Mesendoderm (in vitro differentiated cells): ENCODE measurements at regions not wholly inside any gene's neighbourhood (a gene's known extent, or its start where the extent isn't known, plus 50 kb on each side); places are given as distances from the start of the nearest gene placed in this dataset.

Experiments
- DNase-seq: peaks from one replicate; pipeline ENCODE4 v3.0.0; 2013
- H2AK5ac ChIP-seq: 2 replicates; pipeline ENCODE4 v1.6.1; 2013; ENCODE audit warnings: low read length, inconsistent platforms
- H2BK120ac ChIP-seq: 2 replicates; pipeline ENCODE4 v1.6.1; 2013; ENCODE audit warnings: low read depth, mild to moderate bottlenecking, low read length, moderate library complexity, mixed read lengths
- H2BK15ac ChIP-seq: replicated peaks from 2 replicates; pipeline ENCODE4 v1.6.1; 2013; ENCODE audit warnings: low read depth, mild to moderate bottlenecking, moderate library complexity
- H2BK5ac ChIP-seq: 2 replicates; pipeline ENCODE4 v1.6.1; 2013; ENCODE audit warnings: low read length, inconsistent platforms
- H3K18ac ChIP-seq: 2 replicates; pipeline ENCODE4 v1.6.1; 2013; ENCODE audit warnings: mild to moderate bottlenecking, low read length, mixed read lengths
- H3K23ac ChIP-seq: one replicate; pipeline ENCODE4 v1.6.1; 2013; ENCODE audit warnings: low read length
- H3K27ac ChIP-seq: 2 replicates; pipeline ENCODE4 v1.5.1; 2013; ENCODE audit warnings: low read depth, mild to moderate bottlenecking, inconsistent platforms, low read length, moderate library complexity
- H3K27me3 ChIP-seq: 2 replicates; pipeline ENCODE4 v1.6.1; 2013; ENCODE audit warnings: low read length, control low read depth, mild to moderate bottlenecking, inconsistent platforms; ENCODE audit not compliant: insufficient read depth, poor library complexity
- H3K36me3 ChIP-seq: 2 replicates; pipeline ENCODE4 v1.6.1; 2013; ENCODE audit warnings: low read length, inconsistent platforms; ENCODE audit not compliant: control insufficient read depth, insufficient read depth
- H3K4ac ChIP-seq: one replicate; pipeline ENCODE4 v1.6.1; 2013; ENCODE audit warnings: low read depth, mild to moderate bottlenecking, low read length, moderate library complexity
- H3K4me1 ChIP-seq: 2 replicates; pipeline ENCODE4 v1.6.1; 2013; ENCODE audit warnings: low read depth, low read length, inconsistent platforms; ENCODE audit not compliant: control insufficient read depth
- H3K4me2 ChIP-seq: 2 replicates; pipeline ENCODE4 v1.6.1; 2013; ENCODE audit warnings: low read length
- H3K4me3 ChIP-seq: 2 replicates; pipeline ENCODE4 v1.5.1; 2013; ENCODE audit warnings: mild to moderate bottlenecking, low read length
- H3K56ac ChIP-seq: one replicate; pipeline ENCODE4 v1.6.1; 2013; ENCODE audit warnings: low read length
- H3K79me1 ChIP-seq: 2 replicates; pipeline ENCODE4 v1.6.1; 2013; ENCODE audit warnings: low read length, inconsistent platforms
- H3K79me2 ChIP-seq: 2 replicates; pipeline ENCODE4 v1.6.1; 2013; ENCODE audit warnings: mild to moderate bottlenecking, low read length; ENCODE audit not compliant: control insufficient read depth, insufficient read depth
- H3K9ac ChIP-seq: 2 replicates; pipeline ENCODE4 v1.6.1; 2013; ENCODE audit warnings: low read length, inconsistent platforms
- H4K5ac ChIP-seq: one replicate; pipeline ENCODE4 v1.6.1; 2013; ENCODE audit warnings: low read length
- H4K8ac ChIP-seq: one replicate; pipeline ENCODE4 v1.6.1; 2013; ENCODE audit warnings: low read depth, mild to moderate bottlenecking, control low read depth, low read length, moderate library complexity
- WGBS: extraction: QIAGEN DNeasy Blood & Tissue Kit; methylation state at CpG from one replicate; pipeline ENCODE4 v1.1.7; 2013; ENCODE audit warnings: low lambda C conversion rate, missing lambda C conversion rate; ENCODE audit not compliant: insufficient coverage; ENCODE audit errors: extremely low coverage; 5-methylcytosine and 5-hydroxymethylcytosine counted together

- Histone ChIP-seq H2BK120ac (no peak overlapping the region), H4K5ac (no peak overlapping the region), H3K79me1 (no peaks in the 10 kb centered on the region), H3K56ac (no peak overlapping the region), H3K9ac (no peak overlapping the region), H3K79me2 (no peaks in the 10 kb centered on the region), H3K27me3 (no peaks in the 10 kb centered on the region), H2BK5ac (no peak overlapping the region), H3K18ac (no peak overlapping the region), H2BK15ac (no peak overlapping the region), H3K36me3 (no peaks in the 10 kb centered on the region), H3K4me3 (no peak overlapping the region), H3K4me1 (no peaks in the 10 kb centered on the region), H3K23ac (no peak overlapping the region), H2AK5ac (no peak overlapping the region), H3K27ac (no peak overlapping the region), H3K4ac (no peak overlapping the region), H3K4me2 (no peak overlapping the region), H4K8ac (no peak overlapping the region)
- no CpG with 5 or more reads among the region's 1 CpG for WGBS
- no peak for DNase-seq
These were observed 103.5 kb downstream of the RPAP3 start for GRCh38 chr12:47602325-47602724.

GRCh38 chr12:47601071-47601470, 104.8 kb downstream of the RPAP3 start:
- no peak overlapping the region for H4K5ac ChIP-seq
- H3K18ac ChIP-seq: no peak overlapping the region
- H4K8ac ChIP-seq: no peak overlapping the region
- H2BK15ac ChIP-seq: no peak overlapping the region
- H3K27ac ChIP-seq: no peak overlapping the region
- H3K36me3 ChIP-seq: no peaks in the 10 kb centered on the region
- no peak overlapping the region for H2BK120ac ChIP-seq
- no peak overlapping the region for H3K9ac ChIP-seq
- no peaks in the 10 kb centered on the region for H3K79me2 ChIP-seq
- no peak overlapping the region for H3K23ac ChIP-seq
- H2BK5ac ChIP-seq: no peak overlapping the region
- no peaks in the 10 kb centered on the region for H3K79me1 ChIP-seq
- no peak overlapping the region for H3K56ac ChIP-seq
- H3K4ac ChIP-seq: no peak overlapping the region
- H3K27me3 ChIP-seq: no peaks in the 10 kb centered on the region
- DNase-seq: no peak
- H3K4me2 ChIP-seq: no peak overlapping the region
- no peaks in the 10 kb centered on the region for H3K4me1 ChIP-seq
- H2AK5ac ChIP-seq: no peak overlapping the region
- H3K4me3 ChIP-seq: no peak overlapping the region

GRCh38 chr12:47591795-47592194, 114.0 kb downstream of the RPAP3 start:
- DNase-seq: peak; percentile 31
- H3K4me1 ChIP-seq: no peaks in the 10 kb centered on the region

GRCh38 chr12:47591361-47591791, 114.5 kb downstream of the RPAP3 start:
- Histone ChIP-seq H3K36me3 (no peaks in the 10 kb centered on the region), H3K4me2 (no peak overlapping the region), H3K27ac (no peak overlapping the region), H2BK120ac (no peak overlapping the region), H4K8ac (no peak overlapping the region), H3K4me3 (no peak overlapping the region), H4K5ac (no peak overlapping the region), H3K56ac (no peak overlapping the region), H2AK5ac (no peak overlapping the region), H3K27me3 (no peaks in the 10 kb centered on the region), H3K9ac (no peak overlapping the region), H2BK5ac (no peak overlapping the region), H3K4me1 (no peaks in the 10 kb centered on the region), H3K79me1 (no peaks in the 10 kb centered on the region), H3K79me2 (no peaks in the 10 kb centered on the region), H3K4ac (no peak overlapping the region), H2BK15ac (no peak overlapping the region), H3K23ac (no peak overlapping the region), H3K18ac (no peak overlapping the region)
- WGBS: no CpG with 5 or more reads among the region's 4 CpGs
- no peak for DNase-seq

More at GRCh38 chr12:47591795-47592194, 114.0 kb downstream of the RPAP3 start:
- no peaks in the 10 kb centered on the region for H3K27me3 ChIP-seq
- no peak overlapping the region for H2BK15ac ChIP-seq
- no CpG with 5 or more reads among the region's 4 CpGs for WGBS
- no peak overlapping the region for H3K4ac ChIP-seq
- H2BK5ac ChIP-seq: no peak overlapping the region
- no peak overlapping the region for H4K5ac ChIP-seq
- no peak overlapping the region for H3K4me3 ChIP-seq
- H3K4me2 ChIP-seq: no peak overlapping the region
- no peaks in the 10 kb centered on the region for H3K79me2 ChIP-seq
- no peak overlapping the region for H2AK5ac ChIP-seq
- no peak overlapping the region for H2BK120ac ChIP-seq
- no peak overlapping the region for H3K9ac ChIP-seq
- H3K36me3 ChIP-seq: no peaks in the 10 kb centered on the region
- no peak overlapping the region for H3K23ac ChIP-seq
- no peaks in the 10 kb centered on the region for H3K79me1 ChIP-seq
- no peak overlapping the region for H3K18ac ChIP-seq
- no peak overlapping the region for H4K8ac ChIP-seq
- no peak overlapping the region for H3K56ac ChIP-seq
- no peak overlapping the region for H3K27ac ChIP-seq

GRCh38 chr12:47590771-47591360, 115.0 kb downstream of the RPAP3 start:
- Histone ChIP-seq H3K27me3 (no peaks in the 10 kb centered on the region), H2BK5ac (no peak overlapping the region), H2BK15ac (no peak overlapping the region), H3K18ac (no peak overlapping the region), H3K79me2 (no peaks in the 10 kb centered on the region), H3K4ac (no peak overlapping the region), H3K4me2 (no peak overlapping the region), H3K36me3 (no peaks in the 10 kb centered on the region), H2AK5ac (no peak overlapping the region), H4K8ac (no peak overlapping the region), H3K27ac (no peak overlapping the region), H2BK120ac (no peak overlapping the region), H3K23ac (no peak overlapping the region), H3K79me1 (no peaks in the 10 kb centered on the region), H3K9ac (no peak overlapping the region), H3K4me1 (no peaks in the 10 kb centered on the region), H4K5ac (no peak overlapping the region), H3K4me3 (no peak overlapping the region), H3K56ac (no peak overlapping the region)
- no CpG with 5 or more reads among the region's 3 CpGs for WGBS
- no peak for DNase-seq

GRCh38 chr12:47586952-47587669, 118.7 kb downstream of the RPAP3 start:
- Histone ChIP-seq H3K36me3 (no peaks in the 10 kb centered on the region), H3K79me1 (no peaks in the 10 kb centered on the region), H4K8ac (no peak overlapping the region), H2BK15ac (no peak overlapping the region), H4K5ac (no peak overlapping the region), H3K4ac (no peak overlapping the region), H3K4me1 (no peaks in the 10 kb centered on the region), H3K27me3 (no peaks in the 10 kb centered on the region), H3K4me3 (no peak overlapping the region), H2BK5ac (no peak overlapping the region), H3K23ac (no peak overlapping the region), H2BK120ac (no peak overlapping the region), H2AK5ac (no peak overlapping the region), H3K18ac (no peak overlapping the region), H3K27ac (no peak overlapping the region), H3K56ac (no peak overlapping the region), H3K9ac (no peak overlapping the region), H3K4me2 (no peak overlapping the region), H3K79me2 (no peaks in the 10 kb centered on the region)
- DNase-seq: no peak
- no CpG with 5 or more reads among the region's 4 CpGs for WGBS
